D721Med (cell line): ENCODE measurements at regions not wholly inside any gene's neighbourhood (a gene's known extent, or its start where the extent isn't known, plus 50 kb on each side); places are given as distances from the start of the nearest gene placed in this dataset.

ENCODE experiments used
- DNase-seq: peaks from one replicate; pipeline ENCODE4 v3.0.0; 2011; ENCODE audit warnings: low spot score; ENCODE audit not compliant: insufficient read length
- FAIRE-seq: peaks from 2 replicates; lab custom pipeline; 2011; peaks lifted over from hg19 to GRCh38; lab: Jason Lieb, UNC
- CTCF ChIP-seq: IDR thresholded peaks from 2 replicates; pipeline ENCODE4 v1.5.1; 2012; ENCODE audit warnings: mild to moderate bottlenecking, control low read depth; ENCODE audit not compliant: insufficient read depth; ENCODE audit errors: missing control alignments

- no peak for TF ChIP-seq CTCF
- FAIRE-seq (no peak), DNase-seq (no peak)
These were observed 381.5 kb upstream of the STXBP6 start for GRCh38 chr14:25431211-25432076.

DNA sequence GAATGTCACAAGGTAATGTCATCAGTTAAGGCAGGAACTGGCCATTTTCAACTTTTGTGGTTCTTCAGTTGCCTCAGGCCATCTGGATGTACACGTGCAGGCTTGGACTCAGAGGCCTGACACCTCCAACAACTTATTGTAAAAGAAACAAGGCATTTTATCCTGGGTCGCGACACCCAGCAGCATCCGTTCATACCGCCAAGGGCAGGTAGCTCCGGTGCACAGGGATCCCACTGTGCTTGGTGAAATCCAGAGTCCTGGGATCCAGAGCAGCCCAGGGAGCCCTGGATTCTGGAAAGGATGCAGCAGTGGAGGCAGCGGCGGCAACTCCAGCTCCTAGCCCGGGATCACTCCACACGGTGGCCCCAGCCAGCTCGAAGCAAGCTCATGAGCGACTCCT, 380.9 kb upstream of the STXBP6 start:
- no peak for FAIRE-seq
- TF ChIP-seq CTCF, result no peak
- no peak for DNase-seq

- no peak for TF ChIP-seq CTCF
- FAIRE-seq (no peak), DNase-seq (no peak)
These were observed 363.1 kb upstream of the STXBP6 start for GRCh38 chr14:25412998-25413397.

GRCh38 chr14:25411781-25412757, 362.1 kb upstream of the STXBP6 start:
- peak; percentile 29 for TF ChIP-seq CTCF
- no peak for FAIRE-seq
- no peak for DNase-seq

DNA sequence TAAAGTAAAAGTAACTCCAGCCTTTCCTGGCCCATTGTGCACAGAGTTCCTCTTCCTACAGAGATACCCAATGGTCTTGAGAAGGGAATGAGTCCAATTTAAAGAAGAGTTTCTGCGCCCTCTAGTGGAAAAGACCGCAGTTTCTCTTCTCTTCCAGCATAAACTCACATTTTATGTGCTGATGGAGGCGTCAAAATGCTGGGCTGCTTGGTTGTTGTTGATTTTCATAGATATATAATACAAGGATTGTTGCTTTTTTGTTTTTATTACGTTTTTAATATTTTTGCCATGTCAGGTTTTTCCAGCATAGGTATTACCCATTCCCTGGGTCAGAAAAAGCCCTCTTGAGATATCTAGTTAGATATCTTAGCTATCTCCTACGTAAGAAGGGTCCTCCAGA, 356.9 kb upstream of the STXBP6 start:
- FAIRE-seq (no peak), DNase-seq (no peak)
- TF ChIP-seq CTCF, result peak; percentile 32

GRCh38 chr14:25400607-25401206, 350.8 kb upstream of the STXBP6 start:
- DNase-seq (no peak), FAIRE-seq (peak; percentile 92)
- TF ChIP-seq CTCF, result peak; percentile 63
